HG02610 (cell line): ENCODE measurements at regions not wholly inside any gene's neighbourhood (a gene's known extent, or its start where the extent isn't known, plus 50 kb on each side); places are given as distances from the start of the nearest gene placed in this dataset.

ENCODE experiments used
- ATAC-seq: cut with Tn5 transposase; IDR thresholded peaks from one replicate; pipeline ENCODE4 v1.9.1; 2021; ENCODE audit warnings: mild to moderate bottlenecking, moderate library complexity; ENCODE audit not compliant: unreplicated experiment

DNA sequence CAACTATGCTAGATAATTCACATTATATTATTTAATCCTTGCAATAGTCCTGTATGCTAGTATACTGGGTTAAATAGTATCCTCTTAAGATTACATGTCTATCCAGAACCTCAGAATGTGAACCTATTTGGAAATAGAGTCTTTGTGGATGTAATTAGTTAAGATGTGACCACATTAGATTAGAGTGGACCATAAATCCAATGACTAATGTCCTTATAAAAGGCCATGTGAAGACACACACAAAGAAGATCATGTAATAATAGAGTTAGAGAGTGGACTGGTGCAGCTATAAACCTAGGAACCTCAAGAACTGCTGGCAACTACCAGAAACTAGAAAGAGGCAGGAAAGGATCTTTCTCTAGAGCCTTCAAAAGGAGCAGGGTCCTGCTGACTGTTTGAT is 263.6 kb upstream of the PTGER4 start:
- no peak for ATAC-seq

DNA sequence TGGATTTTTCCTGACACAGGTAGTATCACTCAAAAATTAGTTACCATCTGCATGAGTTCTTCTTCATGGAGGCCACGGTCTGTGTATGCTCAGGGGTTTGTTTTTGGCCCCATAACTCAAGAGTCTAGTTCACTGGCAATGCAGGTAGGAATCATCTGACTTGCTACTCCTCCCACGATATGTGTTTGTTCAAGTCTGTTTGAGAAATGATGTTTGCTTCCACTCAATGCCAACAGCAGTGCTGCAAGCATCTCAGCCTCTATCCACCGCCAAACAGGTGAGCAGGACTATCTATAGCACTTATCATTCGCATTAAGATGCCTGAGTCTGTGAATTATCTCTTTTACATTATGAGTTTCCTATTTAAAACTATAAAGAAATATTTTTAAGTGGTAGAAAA is 264.8 kb upstream of the PTGER4 start:
- no peak for ATAC-seq

DNA sequence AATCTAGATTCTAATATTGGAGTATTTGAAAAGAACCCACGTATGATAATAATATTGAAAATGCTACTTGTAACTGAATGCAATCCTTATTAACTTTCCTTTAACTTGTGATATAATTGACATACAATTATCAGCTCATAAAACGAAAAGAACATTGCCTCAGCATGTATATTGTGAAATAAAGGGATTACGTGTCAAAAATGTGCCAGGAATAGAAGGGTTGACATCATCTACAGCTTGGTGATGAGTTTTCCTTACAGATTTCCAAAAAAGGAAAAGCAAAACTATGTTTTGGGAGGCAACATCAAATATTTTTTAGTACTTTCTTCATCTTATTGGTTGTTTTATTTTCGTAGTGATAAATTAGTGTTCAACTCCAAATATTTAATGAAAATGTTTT is 266.0 kb upstream of the PTGER4 start:
- no peak for ATAC-seq

DNA sequence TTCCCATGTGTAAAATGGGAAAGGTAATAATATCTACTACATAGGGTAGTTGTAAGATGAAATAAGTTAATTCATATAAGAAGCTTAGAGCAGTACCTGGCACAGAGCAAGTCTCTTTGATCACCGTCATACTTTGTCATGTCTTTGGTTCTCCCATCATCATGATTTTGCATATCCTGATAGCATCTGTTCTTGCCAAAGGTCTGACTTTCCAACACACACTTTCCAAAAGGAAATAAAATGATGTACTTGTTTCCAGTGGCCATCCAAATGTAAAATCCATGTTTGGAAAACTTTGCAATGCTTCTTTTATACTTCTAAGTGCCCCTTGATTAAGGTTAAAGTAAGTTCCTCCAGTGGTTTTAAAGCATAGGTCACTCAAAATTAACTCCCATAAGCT is 266.9 kb upstream of the PTGER4 start:
- ATAC-seq, result no peak

DNA sequence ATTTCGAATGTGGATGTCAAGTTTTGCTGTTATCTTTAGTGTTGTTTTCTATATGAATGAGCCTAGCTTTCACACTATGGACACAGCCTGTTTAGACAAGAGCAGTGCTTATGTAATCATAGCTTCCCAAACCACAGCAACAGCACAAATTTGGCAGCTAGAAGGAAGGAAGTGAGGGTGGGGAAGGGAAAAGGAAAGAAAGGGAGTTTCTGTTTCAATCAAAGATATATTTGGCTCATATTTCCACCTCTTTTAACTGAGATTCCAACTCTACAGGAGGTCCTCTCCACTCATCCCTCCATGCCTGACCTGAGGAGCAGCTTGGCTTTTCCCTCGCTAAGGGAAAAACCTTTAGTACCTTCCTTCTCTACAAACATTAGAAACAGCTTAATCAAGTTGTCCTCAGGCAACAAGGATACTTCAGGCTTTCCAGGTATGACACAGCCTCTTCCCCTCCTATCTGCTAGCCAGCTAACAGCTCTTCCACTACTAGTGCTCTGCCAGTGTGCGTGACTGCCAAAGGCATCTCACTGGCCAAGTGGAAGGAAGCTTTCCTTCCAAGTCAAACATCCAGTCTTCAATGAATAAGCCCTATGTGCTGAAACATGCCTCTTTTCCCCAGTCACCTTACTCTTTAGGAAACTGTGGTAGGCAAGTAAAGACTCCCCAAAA is 268.6 kb upstream of the PTGER4 start:
- no peak for ATAC-seq

DNA sequence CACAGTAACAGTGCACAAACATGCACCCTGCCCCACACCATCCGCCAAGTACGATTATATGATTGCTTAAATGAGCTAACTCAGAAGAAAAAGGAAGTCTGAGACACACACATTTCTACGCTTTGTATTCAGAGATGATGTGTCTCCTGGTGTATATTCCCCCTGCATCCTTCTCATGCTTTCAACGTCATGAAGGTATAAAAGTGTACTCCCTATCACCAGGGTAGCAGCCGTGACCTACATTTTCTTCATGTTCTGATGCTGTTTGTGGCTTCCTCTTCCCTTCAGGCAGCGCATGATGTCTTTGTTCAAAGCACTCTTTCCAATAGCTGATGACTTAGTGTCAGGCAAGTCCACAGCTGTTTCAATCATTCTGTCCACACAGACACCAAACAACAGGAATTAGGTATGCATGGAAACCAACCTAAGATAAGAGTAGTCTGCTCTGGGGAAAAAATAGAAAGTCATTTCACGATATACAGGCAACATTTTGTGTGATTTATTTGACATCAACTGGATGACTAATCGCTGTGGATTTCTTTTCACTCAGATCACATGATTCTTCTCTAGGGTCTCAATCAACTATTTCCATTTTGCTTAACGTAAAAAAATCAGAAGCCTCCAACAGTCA is 269.4 kb upstream of the PTGER4 start:
- peak; percentile 55 for ATAC-seq

DNA sequence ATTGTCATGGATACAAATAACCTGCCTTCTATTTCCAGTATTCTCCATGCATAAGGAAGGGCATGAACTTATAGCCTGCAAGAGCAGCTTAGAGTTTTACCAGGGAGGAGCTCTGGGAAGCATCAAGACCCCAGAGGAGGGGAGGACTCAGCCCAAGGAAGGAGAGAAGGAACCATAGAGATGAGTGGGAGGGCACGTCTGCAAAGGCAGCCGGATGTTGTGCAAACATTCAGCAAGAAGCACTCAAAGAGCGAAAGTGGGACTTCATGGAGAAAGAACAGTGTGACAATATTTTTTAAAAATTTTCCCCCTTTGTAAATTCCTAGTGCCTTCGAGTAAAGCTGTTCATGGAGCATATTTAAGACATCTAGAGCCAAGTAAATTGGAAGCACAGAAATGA is 270.1 kb upstream of the PTGER4 start:
- ATAC-seq, result no peak

DNA sequence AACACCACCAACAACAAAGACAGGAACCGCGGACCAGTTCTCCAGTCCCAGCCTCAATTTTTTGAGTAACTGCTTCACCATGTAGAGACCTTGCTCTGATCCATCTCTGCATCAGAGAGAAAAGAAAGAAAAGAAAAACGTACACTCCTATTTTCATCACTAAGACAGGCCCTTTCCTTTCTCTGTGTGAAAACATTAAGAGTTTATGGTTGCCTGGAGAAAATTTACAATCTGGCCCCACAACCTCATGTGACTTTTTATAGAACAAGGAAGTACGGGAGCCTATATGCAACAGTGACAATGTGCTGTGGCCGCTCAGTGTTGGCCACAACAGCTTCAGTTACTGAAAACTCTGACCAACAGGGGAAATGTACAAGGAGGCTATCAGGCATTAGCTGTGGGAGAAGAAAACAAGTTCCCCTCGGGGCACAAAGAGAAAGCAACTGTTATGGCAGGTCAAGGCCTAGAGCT is 272.9 kb upstream of the PTGER4 start:
- ATAC-seq, result peak; percentile 31

DNA sequence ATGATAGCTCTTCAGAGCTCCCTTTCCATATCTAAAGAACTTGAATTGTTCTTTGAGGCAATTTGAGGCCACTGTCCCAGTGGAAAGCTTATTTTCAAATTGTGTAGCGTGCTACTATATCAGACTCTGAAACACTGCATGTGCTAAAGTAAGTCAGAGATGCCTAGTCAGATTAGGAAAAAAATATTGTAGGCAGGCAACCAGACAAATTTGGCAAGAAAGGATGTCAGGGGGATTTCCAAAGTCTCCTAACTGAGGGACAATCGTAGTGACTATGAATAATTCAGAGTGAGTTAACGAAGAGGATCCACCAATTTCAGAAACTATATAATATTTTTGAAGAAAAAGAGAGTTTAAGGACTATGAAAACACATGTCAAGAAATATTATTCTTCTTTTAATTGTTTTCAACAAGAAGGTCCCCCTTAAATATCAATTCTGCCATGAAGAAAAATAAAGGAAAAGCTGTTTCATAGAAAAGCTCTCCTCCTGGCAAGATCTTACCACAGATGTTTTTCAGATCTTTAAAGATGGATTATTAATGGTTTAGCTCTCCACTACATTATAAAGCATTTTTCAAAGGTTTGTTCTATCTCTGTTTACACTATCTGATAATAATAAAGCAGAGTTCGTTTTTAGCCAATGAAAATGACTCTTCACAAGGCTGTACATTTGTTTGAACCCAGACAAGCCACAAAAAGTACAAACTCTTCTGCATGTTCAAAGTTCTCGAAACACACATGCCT is 273.5 kb upstream of the PTGER4 start:
- peak; percentile 23 for ATAC-seq

DNA sequence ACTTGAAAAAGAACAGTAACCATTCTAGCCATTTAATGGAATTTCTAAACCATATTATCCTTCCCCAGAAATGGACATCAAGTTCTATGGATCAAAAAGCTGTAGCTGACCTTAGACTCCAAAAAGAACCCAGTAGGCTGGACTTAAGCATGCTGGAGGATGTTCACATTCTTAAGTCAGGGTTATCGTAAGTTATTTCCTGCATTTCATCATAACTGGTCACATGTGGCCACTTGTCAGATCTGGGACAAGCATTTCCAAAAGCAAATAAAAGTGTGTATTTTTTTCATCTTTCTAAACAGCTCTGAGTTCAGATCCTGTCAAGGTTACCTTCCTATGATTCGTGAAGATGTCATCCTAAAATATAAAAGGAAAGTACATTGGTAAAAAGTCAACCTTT is 274.5 kb upstream of the PTGER4 start:
- no peak for ATAC-seq

DNA sequence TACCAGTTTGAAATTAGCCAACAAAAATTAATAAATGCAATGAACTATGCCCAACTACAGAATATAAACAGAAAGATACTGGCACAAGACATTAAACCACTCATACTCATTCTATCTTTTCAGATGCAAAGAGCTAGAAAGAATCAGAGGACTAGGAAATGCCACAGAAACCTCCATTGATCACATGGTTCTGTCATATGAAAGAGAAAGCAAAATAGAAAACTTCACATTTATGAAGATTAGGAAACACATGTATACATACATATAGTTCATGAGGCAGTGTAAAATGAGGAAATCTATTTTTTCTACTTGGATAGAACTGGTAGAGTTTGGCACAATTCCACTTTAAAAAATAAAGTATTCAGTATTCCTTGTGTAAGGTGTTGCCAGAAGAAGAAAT is 275.1 kb upstream of the PTGER4 start:
- ATAC-seq, result peak; percentile 55

DNA sequence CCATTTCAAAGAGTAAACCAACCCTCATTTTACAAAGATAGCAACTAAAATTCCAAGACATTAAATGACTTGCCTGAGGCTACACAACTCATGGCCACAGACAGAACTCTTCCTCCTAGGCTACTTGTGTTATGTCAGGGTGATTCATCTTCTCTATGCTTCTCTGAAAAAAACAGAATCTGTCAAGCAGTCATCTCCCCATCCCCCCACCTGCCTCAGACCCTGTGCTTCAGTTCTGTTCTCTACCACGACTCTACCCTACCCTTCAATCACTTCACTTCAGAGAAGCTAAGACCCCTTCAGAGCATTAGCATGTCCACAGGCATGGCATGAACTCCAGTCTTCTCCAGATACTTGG is 277.7 kb upstream of the PTGER4 start:
- no peak for ATAC-seq

DNA sequence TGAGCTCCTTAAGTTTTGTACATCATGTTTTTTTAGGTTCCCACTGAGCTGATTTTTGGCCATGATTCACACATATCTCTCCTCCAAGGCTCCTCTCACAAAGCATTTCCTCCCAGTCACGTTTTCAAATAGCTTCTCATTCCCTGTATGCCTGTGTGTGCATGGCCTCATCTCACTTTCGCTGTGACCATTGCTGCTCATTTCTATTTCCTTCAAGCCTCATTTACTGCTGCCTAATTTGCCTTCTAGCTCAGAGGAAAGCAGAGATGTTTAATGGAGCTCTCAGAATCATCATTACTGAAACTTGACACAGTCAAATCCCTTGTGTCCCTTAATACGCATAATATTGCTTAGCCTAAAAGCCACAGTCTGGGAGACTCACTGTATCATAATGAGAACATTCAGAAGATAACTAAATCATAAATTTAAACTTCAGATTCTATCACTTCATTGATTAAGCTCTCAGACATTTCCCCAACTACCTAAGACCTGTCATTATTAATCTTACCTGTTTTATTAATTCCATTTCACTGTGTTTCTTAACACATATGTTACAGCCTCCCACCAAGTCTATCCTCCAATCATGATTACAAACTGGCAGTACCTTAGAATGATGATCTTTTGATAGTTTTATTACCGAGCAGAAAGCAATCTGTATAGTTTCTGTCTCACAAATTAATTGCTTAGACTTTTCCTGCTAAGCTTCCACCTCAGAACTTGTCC is 278.3 kb upstream of the PTGER4 start:
- peak; percentile 51 for ATAC-seq

DNA sequence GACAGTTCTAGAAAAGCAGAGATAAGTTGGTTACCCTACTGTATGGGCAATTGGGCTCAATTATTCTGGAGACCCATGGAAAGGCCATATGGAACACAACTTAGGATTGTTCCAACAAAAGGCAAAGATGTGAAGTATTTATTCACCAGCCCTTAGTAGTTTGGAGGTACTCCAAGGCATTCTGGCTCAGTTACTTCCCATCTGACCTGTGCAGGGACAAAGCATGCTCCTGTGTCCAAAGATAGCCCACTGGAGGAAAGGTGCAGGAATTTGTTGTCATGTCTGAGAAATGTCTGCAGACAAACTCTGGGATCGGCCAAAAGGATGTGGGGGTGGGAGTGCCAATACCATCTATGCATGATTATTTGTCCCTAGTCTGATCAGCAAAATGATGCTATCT is 279.5 kb upstream of the PTGER4 start:
- ATAC-seq, result no peak

DNA sequence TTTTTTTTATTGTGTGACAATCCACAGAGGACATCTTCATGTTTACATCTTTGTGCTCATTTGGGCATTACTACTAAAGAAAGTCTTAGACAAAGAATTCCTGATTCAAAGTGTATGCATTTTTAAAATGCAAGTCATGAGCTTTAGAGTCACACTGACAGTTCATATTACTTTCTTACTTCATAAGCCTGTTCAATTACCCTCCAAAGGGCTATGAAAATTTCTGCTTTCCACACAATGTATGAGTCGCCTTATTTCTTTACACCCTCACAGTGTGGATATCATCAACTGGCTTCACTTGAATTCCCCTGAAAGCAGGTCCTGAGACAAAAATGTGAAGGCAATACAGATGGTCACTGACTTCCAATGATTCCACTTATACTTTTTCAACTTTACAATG is 280.4 kb upstream of the PTGER4 start:
- ATAC-seq, result no peak

DNA sequence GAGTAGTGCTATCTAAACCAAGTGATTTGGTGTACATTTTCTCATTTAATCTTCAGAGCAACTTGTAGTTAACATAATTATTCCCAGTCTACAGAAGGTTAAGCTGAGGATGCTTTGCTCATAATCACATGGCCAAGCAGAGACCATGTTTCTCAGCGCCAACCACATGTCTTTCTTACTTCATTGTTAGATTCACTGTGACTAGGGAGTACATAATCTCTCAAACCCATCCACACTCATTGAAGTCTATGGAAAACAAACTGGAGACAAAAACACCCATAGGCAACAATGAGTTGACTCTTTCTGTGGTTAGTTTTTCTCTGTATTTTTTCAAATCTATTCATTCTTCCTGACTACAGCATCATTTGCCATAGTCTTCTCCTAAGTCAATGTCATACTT is 281.7 kb upstream of the PTGER4 start:
- no peak for ATAC-seq

DNA sequence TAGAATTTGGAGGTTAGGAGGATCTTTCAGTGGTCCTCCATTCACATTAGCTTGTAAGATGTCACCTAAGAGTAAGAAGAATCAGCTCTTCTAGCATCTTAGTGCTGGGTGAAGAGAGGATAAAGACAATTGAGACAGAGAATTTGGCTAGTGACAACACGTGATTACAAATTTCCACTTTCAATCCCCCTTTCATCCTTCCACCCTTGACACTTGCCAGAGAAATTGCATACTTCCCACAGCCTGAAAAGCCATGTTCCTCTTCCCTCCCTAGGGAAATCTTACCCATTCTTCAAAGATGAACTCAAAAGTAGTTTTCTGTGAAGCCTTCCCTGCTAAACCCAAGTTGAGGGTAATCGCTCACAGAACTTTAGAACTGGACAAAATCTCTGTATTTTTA is 282.6 kb upstream of the PTGER4 start:
- ATAC-seq, result no peak

DNA sequence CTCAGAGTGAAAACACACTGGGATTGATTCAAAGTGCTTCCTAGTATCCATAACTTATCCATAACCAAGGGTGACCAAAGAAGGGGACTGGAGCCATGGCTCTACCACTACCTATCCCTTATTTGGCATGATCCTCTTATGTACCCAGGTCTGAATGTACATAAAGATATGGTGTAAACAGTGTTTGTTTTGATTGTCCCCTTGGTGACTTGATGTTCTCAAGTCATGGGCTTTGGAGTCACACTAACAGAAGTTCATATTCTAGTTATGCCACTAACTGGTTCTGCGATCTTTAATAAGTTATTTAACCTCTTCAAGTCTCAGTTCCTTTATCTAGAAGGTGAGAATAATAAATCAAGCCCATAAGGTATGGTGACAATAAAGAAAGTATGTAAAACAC is 283.4 kb upstream of the PTGER4 start:
- no peak for ATAC-seq

DNA sequence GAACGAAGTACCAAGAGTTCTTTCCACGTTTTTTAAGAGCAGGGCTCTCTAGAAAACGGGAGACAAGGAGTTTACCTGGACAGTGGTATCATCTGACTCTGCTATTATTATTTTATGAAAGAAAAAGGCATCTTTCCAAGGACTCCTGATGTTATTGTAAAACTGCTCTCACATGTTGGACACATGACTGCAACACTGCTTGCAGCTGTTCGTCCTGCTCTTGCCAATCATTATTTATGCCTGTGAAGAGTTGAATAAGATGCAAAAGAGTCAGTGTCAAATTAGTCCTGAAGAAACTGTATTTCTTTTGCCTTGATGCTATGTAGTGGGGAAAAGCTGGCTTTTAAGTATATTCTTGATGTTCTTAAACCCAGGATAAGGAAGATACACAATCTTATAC is 284.5 kb upstream of the PTGER4 start:
- ATAC-seq, result no peak

DNA sequence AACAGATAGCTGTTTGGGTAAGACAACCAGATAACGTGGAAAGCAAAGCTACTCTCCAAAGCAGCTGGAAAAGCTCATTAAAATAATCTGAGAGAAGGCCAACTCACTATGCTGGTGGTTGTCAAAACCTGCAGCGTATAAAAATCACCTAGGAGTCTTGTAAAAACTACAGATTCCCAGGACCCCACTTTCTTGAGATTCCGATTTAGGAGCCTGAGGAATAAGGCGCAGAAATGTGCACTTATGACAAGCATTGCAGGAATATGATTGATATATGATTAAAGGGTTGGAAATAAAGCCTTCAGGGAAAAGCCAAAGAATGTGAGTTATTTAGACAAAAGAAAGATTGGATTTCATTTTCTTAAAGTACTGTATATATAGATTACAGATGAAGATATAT is 285.0 kb upstream of the PTGER4 start:
- ATAC-seq, result no peak

DNA sequence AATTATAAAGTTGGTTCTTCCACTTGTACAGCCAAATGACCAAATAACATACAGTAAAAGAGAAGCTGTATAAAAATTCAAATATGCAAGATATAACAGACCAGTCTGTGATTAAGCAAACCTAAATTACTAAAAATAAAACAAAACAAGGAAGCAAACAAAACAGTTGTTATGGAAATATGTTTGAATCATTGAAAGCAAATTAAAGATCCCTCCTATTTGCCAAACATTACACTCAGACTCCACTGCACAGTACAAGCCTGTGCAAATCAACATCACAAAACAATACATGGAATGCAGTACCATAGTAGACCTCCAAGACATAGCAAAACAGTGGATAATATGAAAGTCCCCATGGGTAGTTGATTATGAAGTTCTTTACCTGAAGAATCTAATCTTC is 288.1 kb upstream of the PTGER4 start:
- no peak for ATAC-seq
